Neural cell (in vitro differentiated cells): ENCODE measurements at regions not wholly inside any gene's neighbourhood (a gene's known extent, or its start where the extent isn't known, plus 50 kb on each side); places are given as distances from the start of the nearest gene placed in this dataset.

Experiments used
- H2AFZ ChIP-seq: fragments of 200-600, 300-800 bp; sonication (generic), shearing (Covaris generic); 2 replicates; pipeline ENCODE4 v1.6.0; 2014; ENCODE audit warnings: low read depth, mild to moderate bottlenecking, antibody characterized with exemption, low read length, moderate library complexity
- H3F3A ChIP-seq: fragments of 200-600 bp; shearing (Covaris generic); 2 replicates; pipeline ENCODE4 v1.6.1; 2016; ENCODE audit warnings: mild to moderate bottlenecking, moderate library complexity, mixed read lengths, antibody characterized with exemption, low read length; ENCODE audit not compliant: insufficient read depth, poor library complexity, severe bottlenecking
- H3K27ac ChIP-seq: fragments of 200-600, 300-800 bp; sonication (generic), shearing (Covaris generic); 2 replicates; pipeline ENCODE4 v1.5.1; 2014; ENCODE audit warnings: mild to moderate bottlenecking, low read length, moderate library complexity
- H3K27me3 ChIP-seq: fragments of 300-800, 200-600 bp; sonication (generic), shearing (Covaris generic); 2 replicates; pipeline ENCODE4 v1.6.0; 2014; ENCODE audit warnings: mild to moderate bottlenecking, low read depth, low read length, moderate library complexity; ENCODE audit not compliant: insufficient read depth
- H3K36me3 ChIP-seq: fragments of 300-800, 200-600 bp; sonication (generic), shearing (Covaris generic); 2 replicates; pipeline ENCODE4 v1.5.1; 2014; ENCODE audit warnings: mild to moderate bottlenecking, antibody characterized with exemption, low read length, moderate library complexity; ENCODE audit not compliant: insufficient read depth
- H3K4me2 ChIP-seq: fragments of 300-800, 200-600 bp; sonication (generic), shearing (Covaris generic); 2 replicates; pipeline ENCODE4 v1.6.0; 2014; ENCODE audit warnings: mild to moderate bottlenecking, low read length
- H3K4me3 ChIP-seq: fragments of 300-800, 200-600 bp; sonication (generic), shearing (Covaris generic); 2 replicates; pipeline ENCODE4 v1.5.1; 2014; ENCODE audit warnings: mild to moderate bottlenecking, low read length, moderate library complexity
- H3K79me2 ChIP-seq: fragments of 200-600 bp; shearing (Covaris generic); replicated peaks from 2 replicates; pipeline ENCODE4 v1.6.0; 2014; ENCODE audit warnings: mild to moderate bottlenecking, low read length, moderate library complexity; ENCODE audit not compliant: insufficient read depth
- H3K9ac ChIP-seq: fragments of 300-800, 200-600 bp; sonication (generic), shearing (Covaris generic); 2 replicates; pipeline ENCODE4 v1.6.1; 2016; ENCODE audit warnings: mild to moderate bottlenecking, low read length, mixed read lengths
- H3K9me2 ChIP-seq: fragments of 200-600 bp; shearing (Covaris generic); 2 replicates; pipeline ENCODE4 v1.6.1; 2016; ENCODE audit warnings: mild to moderate bottlenecking, low read length, mixed read lengths; ENCODE audit not compliant: insufficient read depth
- H3K9me3 ChIP-seq: fragments of 200-600, 300-800 bp; sonication (generic), shearing (Covaris generic); 2 replicates; pipeline ENCODE4 v1.6.1; 2016; ENCODE audit warnings: mild to moderate bottlenecking, mixed run types, low read length, moderate library complexity, mixed read lengths
- H4K20me1 ChIP-seq: fragments of 200-600 bp; shearing (Covaris generic); 2 replicates; pipeline ENCODE4 v1.6.1; 2016; ENCODE audit warnings: mild to moderate bottlenecking, mixed run types; ENCODE audit not compliant: insufficient read depth
- CTCF ChIP-seq: fragments of 450-650 bp; IDR thresholded peaks from 2 replicates; pipeline ENCODE4 v1.5.1; 2014; ENCODE audit warnings: antibody characterized with exemption, mild to moderate bottlenecking, moderate library complexity; ENCODE audit not compliant: poor library complexity, severe bottlenecking
- EP300 ChIP-seq: fragments of 450-650 bp; conservative IDR thresholded peaks from 2 replicates; pipeline ENCODE4 v1.6.1; 2014; ENCODE audit warnings: antibody characterized with exemption, mild to moderate bottlenecking, moderate library complexity; ENCODE audit not compliant: poor library complexity, severe bottlenecking
- EZH2 ChIP-seq: fragments of 200-600, 300-800 bp; shearing (Covaris generic), sonication (generic); IDR thresholded peaks from 2 replicates; pipeline ENCODE4 v1.6.1; 2014; ENCODE audit warnings: antibody characterized with exemption, low read length, borderline replicate concordance, mild to moderate bottlenecking; ENCODE audit not compliant: insufficient read depth, poor library complexity, severe bottlenecking
- MXI1 ChIP-seq: fragments of 450-650 bp; conservative IDR thresholded peaks from 2 replicates; pipeline ENCODE4 v1.6.1; 2014; ENCODE audit warnings: antibody characterized with exemption, mild to moderate bottlenecking; ENCODE audit not compliant: poor library complexity, severe bottlenecking
- POLR2AphosphoS5 ChIP-seq: IDR thresholded peaks from 2 replicates; pipeline ENCODE4 v1.6.1; 2012
- RAD21 ChIP-seq: fragments of 450-650 bp; conservative IDR thresholded peaks from 2 replicates; pipeline ENCODE4 v1.6.1; 2014; ENCODE audit warnings: antibody characterized with exemption, mild to moderate bottlenecking, moderate library complexity
- SMC3 ChIP-seq: fragments of 450-650 bp; conservative IDR thresholded peaks from 2 replicates; pipeline ENCODE4 v1.6.1; 2014; ENCODE audit warnings: antibody characterized with exemption, mild to moderate bottlenecking, moderate library complexity; ENCODE audit not compliant: poor library complexity
- TAF1 ChIP-seq: IDR thresholded peaks from 2 replicates; pipeline ENCODE4 v1.6.1; 2012; ENCODE audit warnings: low read depth

- H3K9me3 ChIP-seq: no peaks in the 10 kb centered on the region
- H3K4me2 ChIP-seq: no peak overlapping the region
- no peak overlapping the region for H3K27ac ChIP-seq
- no peak overlapping the region for H2AFZ ChIP-seq
- TF ChIP-seq TAF1 (no peak), RAD21 (no peak)
- no peaks in the 10 kb centered on the region for H3K79me2 ChIP-seq
- H3K27me3 ChIP-seq: no peaks in the 10 kb centered on the region
- no peaks in the 10 kb centered on the region for H3K36me3 ChIP-seq
- no peak overlapping the region for H3K9ac ChIP-seq
- no peaks in the 10 kb centered on the region for H4K20me1 ChIP-seq
- no peak overlapping the region for H3K4me3 ChIP-seq
- H3K9me2 ChIP-seq: no peaks in the 10 kb centered on the region
- H3F3A ChIP-seq: no peaks in the 10 kb centered on the region
Measured at GRCh38 chr4:67365661-67366245, 179.6 kb downstream of the CENPC start.

- no peaks in the 10 kb centered on the region for H3K36me3 ChIP-seq
- H3F3A ChIP-seq: no peaks in the 10 kb centered on the region
- H2AFZ ChIP-seq: no peak overlapping the region
- no peak overlapping the region for H3K4me3 ChIP-seq
- H3K9me3 ChIP-seq: no peaks in the 10 kb centered on the region
- no peak overlapping the region for H3K4me2 ChIP-seq
- H3K9ac ChIP-seq: no peak overlapping the region
- no peaks in the 10 kb centered on the region for H3K79me2 ChIP-seq
- no peaks in the 10 kb centered on the region for H3K9me2 ChIP-seq
- TF ChIP-seq POLR2AphosphoS5: no peak
- TF ChIP-seq TAF1: no peak
- H4K20me1 ChIP-seq: no peaks in the 10 kb centered on the region
- H3K27ac ChIP-seq: no peak overlapping the region
- H3K27me3 ChIP-seq: no peaks in the 10 kb centered on the region
Measured at GRCh38 chr4:67355806-67356205, 189.5 kb downstream of the CENPC start.

- Histone ChIP-seq H3F3A (no peaks in the 10 kb centered on the region), H3K9ac (no peak overlapping the region), H4K20me1 (no peaks in the 10 kb centered on the region), H3K27me3 (no peaks in the 10 kb centered on the region), H3K9me3 (no peaks in the 10 kb centered on the region), H3K79me2 (no peaks in the 10 kb centered on the region), H3K36me3 (no peaks in the 10 kb centered on the region), H3K4me3 (no peak overlapping the region), H3K27ac (no peak overlapping the region), H2AFZ (no peak overlapping the region), H3K4me2 (no peak overlapping the region), H3K9me2 (no peaks in the 10 kb centered on the region)
- no peak for TF ChIP-seq EZH2
- TF ChIP-seq SMC3: no peak
- TF ChIP-seq CTCF: no peak
Measured at GRCh38 chr4:67346654-67347053, 198.6 kb downstream of the CENPC start.

GRCh38 chr4:67344594-67345380 lies 200.5 kb downstream of the CENPC start:
- H3K4me3 ChIP-seq: no peak overlapping the region
- H3K9ac ChIP-seq: no peak overlapping the region
- H3K9me3 ChIP-seq: no peaks in the 10 kb centered on the region
- H3K36me3 ChIP-seq: no peaks in the 10 kb centered on the region
- H2AFZ ChIP-seq: no peak overlapping the region
- TF ChIP-seq SMC3 (no peak), MXI1 (no peak), TAF1 (no peak), EP300 (no peak), POLR2AphosphoS5 (no peak), CTCF (no peak)
- H3K27me3 ChIP-seq: no peaks in the 10 kb centered on the region
- H4K20me1 ChIP-seq: no peaks in the 10 kb centered on the region
- H3K27ac ChIP-seq: no peak overlapping the region
- no peaks in the 10 kb centered on the region for H3K9me2 ChIP-seq
- no peaks in the 10 kb centered on the region for H3K79me2 ChIP-seq
- no peaks in the 10 kb centered on the region for H3F3A ChIP-seq
- H3K4me2 ChIP-seq: no peak overlapping the region
